ENCODE measurements at regions not wholly inside any gene's neighbourhood (a gene's known extent, or its start where the extent isn't known, plus 50 kb on each side); places are given as distances from the start of the nearest gene placed in this dataset.

DNA sequence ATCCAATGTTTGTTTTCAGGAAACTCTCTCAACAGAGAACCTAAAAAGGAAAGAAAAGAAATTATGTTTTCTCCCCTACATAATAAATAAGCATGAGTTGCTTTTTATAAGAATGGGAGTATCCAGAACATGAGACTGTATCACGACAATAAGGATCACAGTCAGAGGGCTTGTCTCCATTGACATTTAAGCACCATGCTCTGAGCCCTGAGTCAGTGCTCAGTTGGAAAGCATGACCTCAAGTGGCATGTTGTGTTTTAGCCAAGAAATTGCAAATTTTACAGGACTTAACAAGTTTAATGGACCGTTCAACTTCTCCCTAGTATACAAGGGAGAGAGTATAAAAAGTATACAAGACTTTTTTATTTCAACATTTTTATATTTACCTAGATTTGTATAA is 431.6 kb downstream of the GJA1 start:
- H3K4me3 Mint-ChIP-seq, result no peak overlapping the region
- H3K27me3 ChIP-seq (ENCODE audit: control insufficient read depth, insufficient read depth, low read length), result no peaks in the 10 kb centered on the region
- no peaks in the 10 kb centered on the region for H3K36me3 ChIP-seq (ENCODE audit: control insufficient read depth, insufficient read depth, low read length)
- TF ChIP-seq, protein P1, sequence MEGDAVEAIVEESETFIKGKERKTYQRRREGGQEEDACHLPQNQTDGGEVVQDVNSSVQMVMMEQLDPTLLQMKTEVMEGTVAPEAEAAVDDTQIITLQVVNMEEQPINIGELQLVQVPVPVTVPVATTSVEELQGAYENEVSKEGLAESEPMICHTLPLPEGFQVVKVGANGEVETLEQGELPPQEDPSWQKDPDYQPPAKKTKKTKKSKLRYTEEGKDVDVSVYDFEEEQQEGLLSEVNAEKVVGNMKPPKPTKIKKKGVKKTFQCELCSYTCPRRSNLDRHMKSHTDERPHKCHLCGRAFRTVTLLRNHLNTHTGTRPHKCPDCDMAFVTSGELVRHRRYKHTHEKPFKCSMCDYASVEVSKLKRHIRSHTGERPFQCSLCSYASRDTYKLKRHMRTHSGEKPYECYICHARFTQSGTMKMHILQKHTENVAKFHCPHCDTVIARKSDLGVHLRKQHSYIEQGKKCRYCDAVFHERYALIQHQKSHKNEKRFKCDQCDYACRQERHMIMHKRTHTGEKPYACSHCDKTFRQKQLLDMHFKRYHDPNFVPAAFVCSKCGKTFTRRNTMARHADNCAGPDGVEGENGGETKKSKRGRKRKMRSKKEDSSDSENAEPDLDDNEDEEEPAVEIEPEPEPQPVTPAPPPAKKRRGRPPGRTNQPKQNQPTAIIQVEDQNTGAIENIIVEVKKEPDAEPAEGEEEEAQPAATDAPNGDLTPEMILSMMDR (IDR thresholded peaks at IDR 0.05), result no peak
- no peaks in the 10 kb centered on the region for H3K36me3 Mint-ChIP-seq
- no peaks in the 10 kb centered on the region for H3K4me1 Mint-ChIP-seq
- no peaks in the 10 kb centered on the region for H3K9me3 ChIP-seq (ENCODE audit: control insufficient read depth, insufficient read depth, low read length)
- H3K9me3 Mint-ChIP-seq, result peaks cover 9 to 12% of the 10 kb centered on the region in 2 donors
- 74% methylated on average over 1 of the region's 2 CpGs for whole genome bisulfite sequencing (ENCODE audit: insufficient coverage)
- intact Hi-C loops (cut with micrococcal nuclease), result no loop called here
- H3K27me3 Mint-ChIP-seq (ENCODE audit: low read depth in 2 of 2), result no peaks in the 10 kb centered on the region
- no peak overlapping the region for H3K4me3 ChIP-seq (ENCODE audit: low read length)
- H3K27ac Mint-ChIP-seq, result no peak overlapping the region
- ATAC-seq (no peak), DNase-seq (no peak)
- no peaks in the 10 kb centered on the region for H3K4me1 ChIP-seq (ENCODE audit: control insufficient read depth, insufficient read depth, low read length)
- H3K27ac ChIP-seq (ENCODE audit: low read length), result no peak overlapping the region

DNA sequence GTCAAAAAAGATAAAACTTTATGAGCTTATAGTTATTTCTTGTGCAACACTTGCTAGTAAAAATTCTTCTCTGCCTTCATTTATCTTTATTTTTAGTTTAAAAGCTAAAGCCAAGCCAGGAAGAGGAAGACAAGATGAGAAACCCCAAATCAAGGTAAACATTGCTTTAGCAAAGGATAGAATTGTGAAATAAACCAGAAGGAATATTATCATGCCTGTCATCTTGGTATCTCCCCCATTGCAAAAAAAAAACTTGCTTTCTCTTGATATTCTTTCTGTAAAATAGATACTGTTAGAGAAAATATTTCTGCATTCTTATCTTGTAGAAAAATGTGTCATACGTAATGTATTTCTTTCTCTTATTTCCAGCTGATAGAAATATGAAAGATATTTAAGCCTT is 432.8 kb downstream of the GJA1 start:
- Mint-ChIP-seq H3K27ac (no peak overlapping the region), H3K4me1 (no peaks in the 10 kb centered on the region), H3K4me3 (no peak overlapping the region), H3K27me3 (ENCODE audit: low read depth in 2 of 2) (no peaks in the 10 kb centered on the region), H3K36me3 (no peaks in the 10 kb centered on the region), H3K9me3 (peaks cover 7 to 10% of the 10 kb centered on the region in 2 donors)
- Histone ChIP-seq H3K4me1 (ENCODE audit: control insufficient read depth, insufficient read depth, low read length) (no peaks in the 10 kb centered on the region), H3K36me3 (ENCODE audit: control insufficient read depth, insufficient read depth, low read length) (no peaks in the 10 kb centered on the region), H3K9me3 (ENCODE audit: control insufficient read depth, insufficient read depth, low read length) (no peaks in the 10 kb centered on the region), H3K27me3 (ENCODE audit: control insufficient read depth, insufficient read depth, low read length) (no peaks in the 10 kb centered on the region), H3K27ac (ENCODE audit: low read length) (no peak overlapping the region), H3K4me3 (ENCODE audit: low read length) (no peak overlapping the region)
- ATAC-seq, result no peak
- intact Hi-C loops (cut with micrococcal nuclease), result no loop called here
- no peak for DNase-seq
- TF ChIP-seq, protein P1 (IDR thresholded peaks at IDR 0.05), result no peak
- no CpG with 5 or more reads among the region's 1 CpG for WGBS (ENCODE audit: insufficient coverage)

DNA sequence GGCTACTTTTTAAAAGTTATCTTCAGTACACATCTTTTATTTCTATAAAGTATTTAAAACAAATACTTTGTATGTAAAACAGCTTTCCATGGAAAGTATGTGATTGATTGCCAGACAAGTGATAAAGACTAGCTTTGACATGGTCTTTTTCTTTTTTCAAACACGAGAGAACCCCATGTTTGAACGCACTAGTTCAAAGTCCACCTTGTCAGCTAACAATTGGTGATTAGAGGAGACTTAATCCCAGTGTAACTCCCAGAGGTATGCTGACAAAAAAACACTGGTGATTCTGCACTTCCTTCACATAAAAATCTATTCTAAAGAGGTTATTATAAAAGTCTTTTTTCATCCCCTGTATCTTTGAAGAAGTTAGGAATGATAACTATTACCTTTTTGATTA is 438.1 kb downstream of the GJA1 start:
- no peaks in the 10 kb centered on the region for H3K36me3 ChIP-seq (ENCODE audit: control insufficient read depth, insufficient read depth, low read length)
- Mint-ChIP-seq H3K27me3 (ENCODE audit: low read depth in 2 of 2) (no peaks in the 10 kb centered on the region), H3K4me1 (no peaks in the 10 kb centered on the region), H3K4me3 (no peak overlapping the region), H3K9me3 (peaks cover 4 to 10% of the 10 kb centered on the region in 2 donors), H3K36me3 (no peaks in the 10 kb centered on the region), H3K27ac (no peak overlapping the region)
- H3K4me3 ChIP-seq (ENCODE audit: low read length), result no peak overlapping the region
- H3K27me3 ChIP-seq (ENCODE audit: control insufficient read depth, insufficient read depth, low read length), result no peaks in the 10 kb centered on the region
- TF ChIP-seq, protein P1 (IDR thresholded peaks at IDR 0.05), result no peak
- no peaks in the 10 kb centered on the region for H3K4me1 ChIP-seq (ENCODE audit: control insufficient read depth, insufficient read depth, low read length)
- ATAC-seq, result no peak
- intact Hi-C loops (cut with micrococcal nuclease), result no loop called here
- no peak for DNase-seq
- WGBS (ENCODE audit: insufficient coverage), result 71% methylated on average over 1 of the region's 2 CpGs
- H3K27ac ChIP-seq (ENCODE audit: low read length), result no peak overlapping the region
- no peaks in the 10 kb centered on the region for H3K9me3 ChIP-seq (ENCODE audit: control insufficient read depth, insufficient read depth, low read length)

DNA sequence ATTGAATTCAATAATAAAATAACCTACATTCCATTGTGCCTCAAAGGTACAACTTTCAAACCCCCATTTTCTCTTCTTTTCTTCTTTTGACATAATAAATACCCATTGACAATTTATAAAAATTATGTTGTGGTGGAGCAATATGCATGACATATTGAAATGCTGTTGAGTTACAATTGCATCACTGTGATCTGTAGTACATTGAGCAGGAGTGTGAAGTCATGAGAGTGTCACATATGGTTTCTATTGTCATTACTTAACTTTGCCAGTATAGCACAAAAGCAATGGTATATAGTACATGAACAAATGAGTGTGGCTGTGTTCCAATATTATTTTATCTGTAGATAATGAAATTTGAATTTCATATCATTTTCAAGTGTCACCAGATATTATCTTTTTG is 441.3 kb downstream of the GJA1 start:
- Histone ChIP-seq H3K4me3 (ENCODE audit: low read length) (no peak overlapping the region), H3K27me3 (ENCODE audit: control insufficient read depth, insufficient read depth, low read length) (no peaks in the 10 kb centered on the region), H3K36me3 (ENCODE audit: control insufficient read depth, insufficient read depth, low read length) (no peaks in the 10 kb centered on the region), H3K4me1 (ENCODE audit: control insufficient read depth, insufficient read depth, low read length) (no peaks in the 10 kb centered on the region), H3K27ac (ENCODE audit: low read length) (no peak overlapping the region), H3K9me3 (ENCODE audit: control insufficient read depth, insufficient read depth, low read length) (no peaks in the 10 kb centered on the region)
- Mint-ChIP-seq H3K9me3 (peaks cover 2 to 10% of the 10 kb centered on the region in 2 donors), H3K36me3 (no peaks in the 10 kb centered on the region), H3K27ac (no peak overlapping the region), H3K4me1 (no peaks in the 10 kb centered on the region), H3K27me3 (ENCODE audit: low read depth in 2 of 2) (no peaks in the 10 kb centered on the region), H3K4me3 (no peak overlapping the region)
- intact Hi-C loops (cut with micrococcal nuclease), result no loop called here
- ATAC-seq (no peak), DNase-seq (no peak)
- TF ChIP-seq, protein P1 (IDR thresholded peaks at IDR 0.05), result no peak
